ENCODE measurements at regions not wholly inside any gene's neighbourhood (a gene's known extent, or its start where the extent isn't known, plus 50 kb on each side); places are given as distances from the start of the nearest gene placed in this dataset.
A peak's percentile ranks its signal among the peaks of the same experiment; 100 is the strongest.

DNA sequence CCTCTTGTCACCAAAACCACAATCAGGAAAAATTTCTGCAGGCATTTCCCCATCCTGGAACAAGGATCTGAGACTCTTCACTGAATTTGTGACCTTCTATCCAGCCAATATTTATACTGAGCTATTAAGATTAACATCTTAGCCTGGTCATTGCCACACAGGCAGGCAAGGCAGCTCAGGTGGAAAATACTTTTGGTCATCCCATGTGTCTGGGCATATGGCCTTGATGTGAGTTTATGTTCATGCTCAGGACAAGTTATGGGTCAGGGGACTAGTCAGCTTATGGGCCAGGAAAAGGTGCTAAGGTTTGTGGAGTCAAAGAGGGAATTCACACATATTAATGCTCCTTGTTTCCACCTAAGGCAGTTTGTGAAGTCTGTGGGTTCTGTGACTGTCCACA is 124.3 kb upstream of the TOP3B start:
- TF ChIP-seq POLR2A (IDR thresholded peaks at IDR 0.05) (no peak), CTCF (IDR thresholded peaks at IDR 0.05) (no peak)
- Histone ChIP-seq H3K4me1 (peaks cover 3% of the 10 kb centered on the region), H3K27me3 (no peaks in the 10 kb centered on the region), H3K9me3 (no peaks in the 10 kb centered on the region), H3K4me3 (no peak overlapping the region), H3K27ac (no peak overlapping the region), H3K36me3 (ENCODE audit: low read depth, missing control alignments) (no peaks in the 10 kb centered on the region)
- intact Hi-C loops (cut with DNase I; ENCODE audit: low total_unique reads) = no loop called here
- no peak for DNase-seq

DNA sequence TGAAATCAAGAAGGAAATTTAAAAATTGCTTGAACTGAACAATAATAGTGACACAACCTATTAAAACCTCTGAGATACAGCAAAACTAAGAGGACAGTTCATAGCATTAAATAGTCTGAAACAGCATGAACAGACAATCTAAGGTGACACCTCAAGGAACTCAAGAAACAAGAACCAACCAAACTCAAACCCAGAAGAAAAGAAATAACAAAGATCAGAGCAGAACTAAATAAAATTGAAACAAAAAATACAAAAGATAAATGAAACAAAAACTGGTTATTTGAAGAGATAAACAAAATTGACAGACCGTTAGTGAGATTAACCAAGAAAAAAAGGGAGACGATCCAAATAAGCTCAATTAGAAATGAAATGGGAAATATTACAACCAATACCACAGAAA is 122.8 kb upstream of the TOP3B start:
- TF ChIP-seq POLR2A (IDR thresholded peaks at IDR 0.05) (no peak), CTCF (IDR thresholded peaks at IDR 0.05) (no peak)
- 63 to 80% methylated on average over 2 of the region's 2 CpGs for WGBS, 2 donors
- Histone ChIP-seq H3K9me3 (no peaks in the 10 kb centered on the region), H3K4me1 (peaks cover 3% of the 10 kb centered on the region), H3K27me3 (no peaks in the 10 kb centered on the region), H3K4me3 (no peak overlapping the region), H3K27ac (no peak overlapping the region), H3K36me3 (ENCODE audit: low read depth, missing control alignments) (no peaks in the 10 kb centered on the region)
- intact Hi-C loops (cut with DNase I; ENCODE audit: low total_unique reads) = no loop called here
- DNase-seq = no peak

GRCh38 chr22:22103078-22103875 is 120.7 kb upstream of the TOP3B start:
- H3K9me3 ChIP-seq = no peaks in the 10 kb centered on the region
- no peaks in the 10 kb centered on the region for H3K4me1 ChIP-seq
- no peak for DNase-seq
- no peak overlapping the region for H3K27ac ChIP-seq
- TF ChIP-seq POLR2A (IDR thresholded peaks at IDR 0.05) (no peak), CTCF (IDR thresholded peaks at IDR 0.05) (peak in 2 of 3 experiments; percentile 30 to 33)
- 76 to 81% methylated on average over 8 of the region's 8 CpGs for WGBS, 2 donors
- no peaks in the 10 kb centered on the region for H3K36me3 ChIP-seq (ENCODE audit: low read depth, missing control alignments)
- intact Hi-C loops (cut with DNase I; ENCODE audit: low total_unique reads) = no loop called here
- H3K4me3 ChIP-seq = no peak overlapping the region
- H3K27me3 ChIP-seq = no peaks in the 10 kb centered on the region

DNA sequence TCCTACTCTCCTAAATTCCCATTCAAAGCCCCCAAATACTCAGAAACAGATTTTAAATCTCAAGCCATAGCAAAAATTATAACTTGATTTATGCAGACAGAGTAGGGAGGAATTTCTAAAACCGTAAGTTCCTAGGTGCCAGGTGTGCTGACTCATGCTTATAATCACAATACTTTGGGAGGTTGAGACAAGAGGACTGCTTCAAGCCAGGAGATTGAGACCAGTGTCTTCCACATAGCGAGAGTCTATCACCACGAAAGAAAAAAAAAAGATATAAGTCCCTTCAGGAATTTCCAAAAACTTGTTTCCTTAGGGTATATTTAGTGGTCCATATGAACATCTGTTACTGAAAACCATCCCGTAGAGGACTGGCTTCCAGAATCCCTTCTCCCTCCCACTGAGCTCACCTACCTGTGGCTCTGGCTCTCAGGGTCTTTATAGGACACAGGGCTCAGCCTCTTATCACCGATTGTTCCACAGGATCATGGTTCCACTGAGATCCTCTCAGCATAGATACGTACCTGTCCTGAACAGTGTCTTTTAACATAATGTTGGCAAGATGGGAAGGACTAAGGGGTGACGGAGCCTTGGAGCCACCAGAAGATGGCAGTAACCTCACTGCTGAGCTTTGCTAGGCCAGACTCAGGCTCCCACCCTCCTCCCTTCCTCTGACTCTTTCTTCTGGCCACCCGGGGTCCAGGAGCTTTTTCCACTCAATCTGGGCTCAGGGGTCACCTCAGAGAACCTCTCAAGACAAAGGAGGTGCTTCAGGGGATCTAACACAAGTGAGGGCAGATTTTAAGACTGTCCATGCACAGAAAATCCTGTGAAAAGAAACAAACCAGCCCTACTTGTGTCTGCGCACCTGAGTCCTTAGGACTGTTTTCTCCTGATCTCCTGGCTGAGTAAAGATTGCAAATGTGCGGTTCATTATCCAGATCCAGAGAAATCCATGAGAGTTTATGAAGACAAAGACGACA is 117.5 kb upstream of the TOP3B start:
- H3K27ac ChIP-seq = no peak overlapping the region
- no peaks in the 10 kb centered on the region for H3K27me3 ChIP-seq
- intact Hi-C loops (cut with DNase I; ENCODE audit: low total_unique reads) = no loop called here
- no peak for TF ChIP-seq POLR2A (IDR thresholded peaks at IDR 0.05)
- TF ChIP-seq CTCF (IDR thresholded peaks at IDR 0.05) = no peak
- no peak overlapping the region for H3K4me3 ChIP-seq
- 77 to 78% methylated on average over 11 of the region's 11 CpGs for WGBS, 2 donors
- DNase-seq = no peak
- H3K36me3 ChIP-seq (ENCODE audit: low read depth, missing control alignments) = no peaks in the 10 kb centered on the region
- no peaks in the 10 kb centered on the region for H3K4me1 ChIP-seq
- H3K9me3 ChIP-seq = no peaks in the 10 kb centered on the region

Measured in testis (tissue), 2 donors.